ENCODE measurements at regions not wholly inside any gene's neighbourhood (a gene's known extent, or its start where the extent isn't known, plus 50 kb on each side); places are given as distances from the start of the nearest gene placed in this dataset.
"Not testable (repeated sequence)": the region's sequence is repeated elsewhere in the genome, so short reads cannot be mapped to it uniquely, and the experiment has no call there.

- DNase-seq (ENCODE audit: low read depth in 2 of 2), result no peak
Measured at GRCh38 chr14:103186909-103187586, 63.8 kb downstream of the TNFAIP2 start.

GRCh38 chr14:103187911-103188310 is 64.7 kb downstream of the TNFAIP2 start:
- DNase-seq (ENCODE audit: low read depth in 2 of 2), result no peak

- no peak for DNase-seq (ENCODE audit: low read depth in 2 of 2)
Measured at GRCh38 chr14:103188810-103189480, 65.7 kb downstream of the TNFAIP2 start.

GRCh38 chr14:103189481-103190470 is 66.5 kb downstream of the TNFAIP2 start:
- DNase-seq (ENCODE audit: low read depth in 2 of 2), result no peak

GRCh38 chr14:103190741-103191140 is 67.5 kb downstream of the TNFAIP2 start:
- no peak for DNase-seq (ENCODE audit: low read depth in 2 of 2)

GRCh38 chr14:103191844-103192243 is 68.6 kb downstream of the TNFAIP2 start:
- no peak for DNase-seq (ENCODE audit: low read depth in 2 of 2)

- DNase-seq (ENCODE audit: low read depth in 2 of 2), result no peak
Measured at GRCh38 chr14:103192246-103192840, 69.1 kb downstream of the TNFAIP2 start.

- DNase-seq (ENCODE audit: low read depth in 2 of 2), result not testable (repeated sequence)
Measured at GRCh38 chr14:103192861-103193260, 69.6 kb downstream of the TNFAIP2 start.

GRCh38 chr14:103193491-103193890 is 70.2 kb downstream of the TNFAIP2 start:
- not testable (repeated sequence) for DNase-seq (ENCODE audit: low read depth in 2 of 2)

GRCh38 chr14:103194256-103195045 is 71.2 kb downstream of the TNFAIP2 start:
- peak; percentile 43 to 44 for DNase-seq (ENCODE audit: low read depth in 2 of 2)

GRCh38 chr14:103195828-103196615 is 72.8 kb downstream of the TNFAIP2 start:
- DNase-seq (ENCODE audit: low read depth in 2 of 2), result no peak

- no peak for DNase-seq (ENCODE audit: low read depth in 2 of 2)
Measured at GRCh38 chr14:103196716-103197115, 73.5 kb downstream of the TNFAIP2 start.

GRCh38 chr14:103198131-103199105 is 75.2 kb downstream of the TNFAIP2 start:
- peak; percentile 40 to 44 for DNase-seq (ENCODE audit: low read depth in 2 of 2)

GRCh38 chr14:103199124-103199523 is 75.9 kb downstream of the TNFAIP2 start:
- DNase-seq (ENCODE audit: low read depth in 2 of 2), result peak; percentile 31 to 36

GRCh38 chr14:103201801-103202200 is 78.5 kb downstream of the TNFAIP2 start:
- DNase-seq (ENCODE audit: low read depth in 2 of 2), result no peak

GRCh38 chr14:103204852-103205540 is 81.7 kb downstream of the TNFAIP2 start:
- no peak for DNase-seq (ENCODE audit: low read depth in 2 of 2)

GRCh38 chr14:103205541-103205906 is 82.3 kb downstream of the TNFAIP2 start:
- DNase-seq (ENCODE audit: low read depth in 2 of 2), result no peak

GRCh38 chr14:103206023-103206481 is 82.8 kb downstream of the TNFAIP2 start:
- no peak for DNase-seq (ENCODE audit: low read depth in 2 of 2)

Measured in fibroblast of skin of left quadriceps (primary cell).